COLO829 (cell line): ENCODE measurements at regions not wholly inside any gene's neighbourhood (a gene's known extent, or its start where the extent isn't known, plus 50 kb on each side); places are given as distances from the start of the nearest gene placed in this dataset.
"Not testable (repeated sequence)": the region's sequence is repeated elsewhere in the genome, so short reads cannot be mapped to it uniquely, and the experiment has no call there.

Source experiments
- DNase-seq: peaks from one replicate; pipeline ENCODE4 v3.0.0; 2012; ENCODE audit warnings: low spot score

DNA sequence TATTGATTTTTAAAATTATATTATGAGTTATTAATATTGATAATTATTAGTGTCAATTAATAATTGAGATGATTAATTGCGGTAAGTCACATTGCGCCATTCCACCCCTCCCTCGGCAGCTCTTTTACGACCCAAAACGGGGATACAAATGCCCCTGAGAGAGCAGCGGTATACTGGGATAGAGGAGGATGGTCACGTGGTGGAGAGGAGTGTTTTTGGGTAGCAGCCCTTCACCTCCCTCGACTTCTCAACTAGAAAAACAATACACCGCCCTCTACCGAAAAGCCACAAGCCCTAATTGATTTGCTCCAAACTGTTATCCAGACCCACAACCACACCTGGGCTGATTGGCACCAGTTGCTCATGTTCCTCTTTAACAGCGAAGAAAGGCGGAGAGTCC is 71.0 kb downstream of the DAPL1 start:
- DNase-seq, result not testable (repeated sequence)

DNA sequence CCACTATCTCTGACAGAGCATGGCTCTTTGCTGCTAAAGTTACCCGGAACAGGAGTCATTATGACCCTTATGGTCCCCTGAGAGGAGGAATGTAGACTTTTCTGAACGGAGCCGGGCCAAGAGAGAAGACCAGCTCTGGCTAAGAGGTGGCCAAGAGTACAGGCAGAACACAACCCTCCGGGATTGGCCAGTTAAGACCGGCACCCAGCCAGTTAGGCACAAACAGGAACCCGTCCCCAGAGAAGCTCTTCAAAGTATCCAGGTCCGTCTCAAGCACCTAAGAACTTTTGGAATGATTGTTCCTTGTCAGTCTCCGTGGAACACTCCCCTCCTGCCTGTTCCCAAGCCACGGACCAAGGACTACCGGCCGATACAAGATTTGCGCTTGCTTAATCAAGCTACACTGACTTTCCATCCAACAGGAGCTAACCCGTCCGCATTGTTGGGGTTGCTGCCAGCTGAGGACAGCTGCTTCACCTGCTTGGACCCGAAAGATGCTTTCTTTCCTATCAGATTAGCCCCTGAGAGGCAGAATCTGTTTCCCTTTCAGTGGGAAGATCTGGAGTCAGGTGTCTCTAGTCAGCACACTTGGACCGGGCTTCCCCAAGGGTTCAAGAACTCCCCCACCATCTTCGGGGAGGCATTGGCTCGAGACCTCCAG is 72.5 kb downstream of the DAPL1 start:
- not testable (repeated sequence) for DNase-seq

DNA sequence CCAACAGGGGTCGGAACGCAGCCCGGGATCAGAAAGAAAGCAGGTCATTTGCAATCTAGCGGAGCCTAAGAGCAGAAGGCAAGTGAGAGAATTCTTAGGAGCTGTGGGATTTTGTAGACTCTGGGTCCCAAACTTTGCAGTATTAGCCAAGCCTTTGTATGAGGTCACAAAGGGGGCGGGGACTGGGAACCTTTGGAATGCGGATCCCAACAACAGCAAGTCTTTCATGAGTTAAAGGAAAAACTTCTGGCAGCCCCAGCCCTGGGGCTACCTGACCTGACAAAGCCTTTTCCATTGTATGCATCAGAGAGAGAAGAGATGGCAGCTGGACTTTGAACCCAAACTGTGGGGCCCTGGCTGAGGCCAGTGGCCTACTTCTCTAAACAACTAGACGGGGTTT is 73.3 kb downstream of the DAPL1 start:
- DNase-seq, result not testable (repeated sequence)

DNA sequence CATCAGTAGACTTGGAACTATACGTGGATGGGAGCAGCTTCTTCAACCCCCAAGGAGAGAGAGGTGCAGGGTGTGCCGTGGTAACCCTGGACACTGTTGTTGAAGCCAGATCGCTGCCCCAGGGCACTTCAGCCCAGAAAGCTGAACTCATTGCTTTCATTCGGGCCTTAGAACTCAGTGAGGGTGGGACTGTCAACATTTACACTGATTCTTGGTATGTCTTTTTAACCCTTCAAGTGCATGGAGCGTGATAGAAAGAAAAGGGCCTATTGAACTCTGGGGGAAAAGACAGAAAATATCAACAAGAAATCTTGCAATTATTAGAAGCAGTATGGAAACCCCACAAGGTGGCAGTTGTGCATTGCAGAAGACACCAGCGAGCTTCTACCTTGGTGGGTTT is 74.0 kb downstream of the DAPL1 start:
- DNase-seq, result not testable (repeated sequence)

DNA sequence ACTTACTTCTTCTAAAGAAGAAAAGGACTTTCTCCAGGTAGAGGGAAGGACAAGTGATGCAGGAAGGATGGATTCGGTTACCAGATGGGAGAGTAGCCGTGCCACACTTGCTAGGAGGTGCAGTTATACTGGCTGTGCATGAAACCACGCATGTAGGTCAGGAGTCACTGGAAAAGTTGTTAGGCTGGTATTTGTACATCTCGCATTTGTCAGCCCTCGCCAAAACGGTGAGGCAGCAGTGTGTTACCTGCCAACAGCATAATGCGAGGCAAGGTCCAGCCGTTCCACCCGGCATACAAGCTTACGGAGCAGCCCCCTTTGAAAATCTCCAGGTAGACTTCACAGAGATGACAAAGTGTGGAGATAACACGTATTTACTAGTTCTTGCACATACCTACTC is 74.5 kb downstream of the DAPL1 start:
- DNase-seq, result not testable (repeated sequence)

DNA sequence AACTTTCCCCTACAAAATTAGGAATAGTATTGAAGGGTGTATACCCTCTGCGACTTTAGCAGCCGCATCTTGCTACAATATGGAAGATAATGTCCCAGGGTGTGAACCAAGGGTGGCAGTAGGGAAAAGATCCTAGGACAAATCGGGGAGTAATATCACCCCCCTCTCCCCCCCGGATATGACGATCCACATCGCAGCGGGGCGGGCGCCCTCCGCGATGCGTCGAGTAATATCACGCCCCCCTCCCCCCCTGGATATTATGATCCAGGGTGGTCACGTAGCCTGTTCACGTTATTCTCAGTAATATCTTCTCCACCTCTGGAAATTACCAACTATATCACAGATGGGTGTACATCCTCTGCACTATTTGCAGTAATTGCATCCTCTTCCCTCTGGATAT is 82.9 kb downstream of the DAPL1 start:
- no peak for DNase-seq

DNA sequence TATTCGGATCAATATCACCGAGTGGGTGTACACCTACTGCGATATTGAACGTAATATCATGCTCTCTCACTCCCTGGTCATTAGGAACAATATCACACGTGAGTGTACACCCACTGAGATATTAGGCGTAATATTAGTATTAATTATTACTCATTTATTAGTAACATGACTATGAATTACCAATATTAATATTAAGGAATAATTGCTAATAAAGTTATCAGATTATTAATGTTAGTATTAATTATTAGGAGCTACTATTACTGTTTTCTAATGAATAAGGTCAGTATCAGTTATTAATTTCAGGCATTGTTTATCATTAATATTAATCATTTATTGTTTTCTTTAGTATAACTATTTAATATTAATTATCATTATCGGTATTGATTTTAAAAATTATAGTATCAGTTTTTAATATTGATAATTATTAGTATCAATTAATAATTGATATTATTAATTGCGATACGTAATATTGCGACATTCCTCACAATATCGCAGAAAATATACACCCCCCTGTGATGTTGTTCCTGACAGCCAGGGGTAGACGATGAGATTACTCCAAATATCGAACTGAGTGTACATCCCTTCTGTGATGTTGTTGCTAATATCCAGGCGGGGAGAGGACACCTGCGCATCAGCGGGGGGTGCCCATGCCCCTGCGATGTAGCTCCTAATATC is 84.2 kb downstream of the DAPL1 start:
- no peak for DNase-seq

DNA sequence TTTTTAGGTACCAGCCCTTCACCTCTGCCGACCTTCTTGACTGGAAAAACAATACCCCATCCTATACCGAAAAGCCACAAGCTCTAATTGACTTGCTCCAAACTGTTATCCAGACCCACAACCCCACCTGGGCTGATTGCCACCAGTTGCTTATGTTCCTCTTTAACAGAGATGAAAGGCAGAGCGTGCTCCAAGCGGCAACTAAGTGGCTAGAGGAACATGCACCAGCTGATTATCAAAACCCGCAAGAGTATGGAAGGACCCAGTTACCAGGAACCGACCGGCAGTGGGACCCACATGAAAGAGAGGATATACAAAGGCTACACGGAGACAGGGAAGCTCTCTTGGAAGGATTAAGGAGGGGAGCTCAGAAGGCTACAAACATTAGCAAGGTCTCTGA is 86.1 kb upstream of the TANC1 start:
- DNase-seq, result no peak

DNA sequence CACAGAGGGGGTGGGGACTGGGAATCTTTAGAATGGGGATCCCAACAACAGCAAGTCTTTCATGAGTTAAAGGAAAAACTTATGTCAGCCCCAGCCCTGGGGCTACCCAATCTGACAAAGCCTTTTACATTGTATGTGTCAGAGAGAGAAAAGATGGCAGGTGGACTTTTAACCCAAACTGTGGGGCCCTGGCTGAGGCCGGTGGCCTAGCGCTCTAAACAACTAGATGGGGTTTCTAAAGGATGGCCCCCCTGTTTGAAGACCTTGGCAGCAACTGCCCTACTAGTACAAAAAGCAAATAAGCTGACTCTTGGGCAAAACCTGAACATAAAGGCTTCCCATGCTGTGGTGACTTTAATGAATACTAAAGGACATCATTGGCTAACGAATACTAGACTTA is 83.9 kb upstream of the TANC1 start:
- not testable (repeated sequence) for DNase-seq

DNA sequence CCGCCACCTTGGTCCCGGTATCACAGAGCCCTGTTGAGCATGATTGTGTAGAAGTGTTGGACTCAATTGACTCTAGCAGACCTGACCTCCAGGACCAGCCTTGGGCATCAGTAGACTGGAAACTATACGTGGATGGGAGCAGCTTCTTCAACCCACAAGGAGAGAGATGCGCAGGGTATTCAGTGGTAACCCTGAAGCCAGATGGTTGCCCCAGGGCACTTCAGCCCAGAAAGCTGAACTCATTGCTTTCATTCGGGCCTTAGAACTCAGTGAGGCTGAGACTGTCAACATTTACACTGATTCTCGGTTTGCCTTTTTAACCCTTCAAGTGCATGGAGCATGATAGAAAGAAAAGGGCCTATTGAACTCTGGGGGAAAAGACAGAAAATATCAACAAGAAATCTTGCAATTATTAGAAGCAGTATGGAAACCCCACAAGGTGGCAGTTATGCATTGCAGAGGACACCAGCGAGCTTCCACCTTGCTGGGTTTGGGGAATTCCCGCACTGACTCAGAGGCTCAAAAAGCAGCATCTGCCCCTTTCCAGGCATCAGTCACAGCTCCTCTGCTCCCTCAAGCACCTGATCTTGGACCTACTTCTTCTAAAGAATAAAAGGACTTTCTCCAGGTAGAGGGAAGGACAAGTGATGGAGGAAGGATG is 83.3 kb upstream of the TANC1 start:
- not testable (repeated sequence) for DNase-seq

DNA sequence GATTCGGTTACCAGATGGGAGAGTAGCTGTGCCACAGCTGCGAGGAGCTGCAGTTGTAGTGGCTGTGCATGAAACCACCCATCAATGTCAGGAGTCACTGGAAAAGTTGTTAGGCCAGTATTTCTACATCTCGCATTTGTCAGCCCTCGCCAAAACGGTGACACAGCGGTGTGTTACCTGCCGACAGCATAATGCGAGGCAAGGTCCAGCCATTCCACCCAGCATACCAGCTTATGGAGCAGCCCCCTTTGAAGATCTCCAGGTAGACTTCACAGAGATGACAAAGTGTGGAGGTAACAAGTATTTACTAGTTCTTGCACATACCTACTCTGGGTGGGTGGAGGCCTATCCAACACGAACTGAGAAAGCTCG is 82.8 kb upstream of the TANC1 start:
- DNase-seq, result not testable (repeated sequence)

DNA sequence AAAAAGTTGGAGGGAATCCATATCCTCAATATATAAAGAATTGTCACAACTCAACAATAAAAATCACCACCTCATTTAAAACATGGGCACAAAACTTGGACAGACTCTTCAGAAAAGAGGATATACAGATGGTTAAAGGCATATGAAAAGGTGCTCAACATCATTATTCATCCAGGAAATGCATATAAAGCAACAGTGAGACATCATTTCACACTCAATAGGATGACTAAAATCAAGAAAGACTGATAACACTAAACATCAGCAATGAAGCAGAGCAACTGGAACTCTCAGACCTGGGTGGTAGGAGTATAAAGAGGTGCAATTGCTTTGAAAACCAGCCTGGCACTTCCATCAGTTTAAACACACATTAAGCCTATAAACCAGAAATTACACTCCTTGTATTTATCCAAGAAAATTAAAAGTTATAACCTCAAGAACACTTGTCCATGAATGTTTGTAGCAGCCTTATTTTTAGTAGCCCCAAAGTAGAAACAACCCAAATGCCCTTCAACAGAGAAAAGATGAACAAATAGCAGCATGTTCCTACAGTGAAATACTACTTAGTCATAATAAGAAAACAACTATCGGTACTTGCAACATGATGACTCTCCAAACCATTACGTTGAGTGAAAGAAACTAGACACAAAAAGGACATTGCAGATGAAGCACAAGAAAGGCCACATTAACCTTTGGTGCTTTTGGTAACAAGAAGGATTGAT is 79.1 kb upstream of the TANC1 start:
- no peak for DNase-seq

DNA sequence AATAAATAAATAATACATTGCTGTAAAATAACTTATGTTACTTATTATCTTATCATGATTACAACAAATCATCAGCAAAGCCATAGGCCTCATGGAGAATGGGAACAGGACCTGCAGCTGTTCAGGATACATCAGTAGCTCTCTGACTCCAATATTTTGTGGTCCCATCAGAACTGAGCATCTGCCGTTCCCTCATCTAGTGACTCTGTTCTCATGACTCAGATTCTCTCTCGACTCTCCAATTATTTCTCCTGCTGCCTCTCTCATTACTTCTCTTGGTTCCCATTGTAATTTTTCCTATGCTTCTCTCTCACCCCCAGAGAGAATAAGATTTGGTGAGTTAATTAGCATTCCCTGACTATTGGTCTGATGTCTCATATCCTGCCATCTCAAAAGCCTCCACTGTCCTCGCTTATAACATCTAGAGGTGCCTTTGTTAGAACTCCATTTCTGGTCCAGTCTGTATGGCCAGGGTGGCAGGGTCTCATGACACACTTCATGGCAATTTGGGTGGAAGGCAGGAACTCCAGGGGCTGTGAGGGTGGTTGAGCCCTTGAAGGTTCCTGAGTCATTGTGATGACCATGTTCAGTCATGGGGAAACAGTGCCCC is 78.0 kb upstream of the TANC1 start:
- peak; percentile 58 for DNase-seq

DNA sequence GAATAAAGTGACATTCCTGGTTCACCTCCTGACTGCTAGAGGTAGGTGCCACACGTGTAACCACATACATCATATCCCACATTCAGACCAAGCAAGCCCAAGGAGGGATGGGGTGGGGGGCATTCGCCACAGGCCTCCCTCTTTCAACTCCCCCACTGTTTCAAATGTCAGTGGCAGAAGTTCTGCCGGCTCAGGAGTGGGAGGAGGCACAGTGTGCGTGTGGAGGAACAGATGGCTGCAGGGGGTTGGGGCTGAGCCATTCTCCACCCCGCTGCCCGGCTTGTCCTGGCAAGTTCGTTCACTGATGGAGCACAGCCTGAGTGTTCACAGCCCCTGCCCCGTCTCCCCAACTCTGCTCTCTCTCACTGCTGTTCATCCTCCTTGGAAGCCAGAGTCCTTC is 75.4 kb upstream of the TANC1 start:
- DNase-seq, result no peak

DNA sequence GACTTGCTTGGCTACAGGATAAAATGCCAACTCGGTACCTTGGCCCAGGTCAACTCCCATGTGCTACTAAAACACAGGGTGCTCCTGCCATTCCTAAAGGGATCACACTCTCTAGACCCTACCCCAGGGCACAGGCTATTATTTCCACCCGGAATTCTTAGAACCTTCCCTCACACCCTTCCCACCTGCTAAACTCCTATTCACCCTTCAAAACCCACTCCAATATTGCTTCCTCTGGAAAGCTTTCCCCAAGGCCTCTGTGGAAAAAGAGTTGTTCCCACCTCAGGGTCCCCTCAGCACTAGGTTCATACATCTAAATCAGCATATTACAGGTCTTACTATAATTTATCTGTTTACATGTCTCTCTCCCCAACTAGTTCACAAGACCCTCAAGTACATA is 75.0 kb upstream of the TANC1 start:
- no peak for DNase-seq

DNA sequence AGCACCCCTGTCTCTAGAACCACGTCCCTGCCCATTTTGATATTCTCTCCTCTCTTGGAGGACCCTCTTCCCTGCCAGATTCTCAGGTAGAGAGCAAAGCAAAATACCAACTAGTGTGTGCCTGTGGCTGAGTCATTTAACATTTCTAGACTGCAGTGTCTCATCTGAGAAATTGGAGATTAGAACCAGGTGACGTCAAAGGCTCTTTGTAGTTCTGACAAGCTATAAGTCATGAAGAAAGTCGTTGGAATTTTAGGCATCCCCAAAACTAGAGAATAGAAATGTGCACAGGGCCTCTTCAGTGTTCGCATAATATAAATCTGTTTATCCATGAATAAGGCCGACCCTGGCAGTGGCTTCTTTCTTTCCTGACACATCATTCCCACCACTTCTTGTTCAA is 74.4 kb upstream of the TANC1 start:
- DNase-seq, result peak; percentile 26

DNA sequence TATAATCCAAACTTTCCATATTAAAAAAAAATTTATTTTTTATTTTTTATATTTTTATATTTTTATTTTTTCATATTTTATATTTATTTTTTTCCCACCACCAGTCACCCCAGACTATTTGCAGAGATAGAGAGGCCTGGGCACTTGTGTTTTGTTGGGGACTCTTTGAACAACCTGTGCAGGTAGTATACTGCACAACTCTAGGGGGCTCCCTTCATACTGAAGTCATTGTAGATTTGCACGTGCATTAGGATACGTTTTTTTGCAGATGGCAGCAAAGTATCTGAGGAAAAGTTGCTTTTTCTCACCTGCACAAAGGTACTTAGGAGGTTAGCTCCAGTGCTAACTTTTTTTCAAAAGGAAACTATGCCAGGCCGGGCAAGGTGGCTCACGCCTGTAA is 73.9 kb upstream of the TANC1 start:
- DNase-seq, result no peak

DNA sequence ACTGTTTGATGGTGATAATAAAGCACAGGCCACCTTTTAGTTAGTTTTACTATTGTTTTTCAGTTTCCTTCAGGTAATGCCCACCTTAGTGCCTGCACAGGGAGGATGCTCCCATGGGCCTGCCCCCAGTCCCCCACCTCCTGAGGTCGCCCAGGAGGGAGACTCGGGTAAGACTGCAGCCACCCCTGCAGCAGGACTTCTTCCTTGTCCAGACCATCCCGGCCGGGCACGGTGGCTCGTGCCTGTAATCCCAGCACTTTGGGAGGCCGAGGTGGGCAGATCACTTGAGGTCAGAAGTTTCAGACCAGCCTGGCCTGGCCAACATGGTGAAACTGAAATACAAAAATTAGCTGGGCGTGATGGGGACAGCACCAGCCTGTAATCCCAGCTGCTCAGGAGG is 68.1 kb upstream of the TANC1 start:
- no peak for DNase-seq

DNA sequence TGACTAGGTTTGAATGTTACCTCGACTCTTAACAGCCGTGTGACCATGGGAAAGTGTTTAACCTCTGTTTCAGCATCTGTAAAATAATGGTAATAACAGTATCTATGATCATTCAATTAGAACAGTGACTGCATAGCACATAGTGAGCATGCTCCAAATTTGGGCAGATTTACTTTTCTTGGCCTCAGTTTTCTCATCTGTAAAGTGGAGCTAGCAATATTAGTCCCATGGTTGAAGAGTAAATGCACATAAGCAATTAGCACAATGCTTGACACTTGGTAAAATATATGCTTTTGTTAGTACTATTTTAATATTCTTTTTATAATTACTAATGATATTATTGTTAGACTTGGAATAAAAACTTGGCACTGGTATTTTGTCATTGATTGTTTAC is 66.4 kb upstream of the TANC1 start:
- no peak for DNase-seq

DNA sequence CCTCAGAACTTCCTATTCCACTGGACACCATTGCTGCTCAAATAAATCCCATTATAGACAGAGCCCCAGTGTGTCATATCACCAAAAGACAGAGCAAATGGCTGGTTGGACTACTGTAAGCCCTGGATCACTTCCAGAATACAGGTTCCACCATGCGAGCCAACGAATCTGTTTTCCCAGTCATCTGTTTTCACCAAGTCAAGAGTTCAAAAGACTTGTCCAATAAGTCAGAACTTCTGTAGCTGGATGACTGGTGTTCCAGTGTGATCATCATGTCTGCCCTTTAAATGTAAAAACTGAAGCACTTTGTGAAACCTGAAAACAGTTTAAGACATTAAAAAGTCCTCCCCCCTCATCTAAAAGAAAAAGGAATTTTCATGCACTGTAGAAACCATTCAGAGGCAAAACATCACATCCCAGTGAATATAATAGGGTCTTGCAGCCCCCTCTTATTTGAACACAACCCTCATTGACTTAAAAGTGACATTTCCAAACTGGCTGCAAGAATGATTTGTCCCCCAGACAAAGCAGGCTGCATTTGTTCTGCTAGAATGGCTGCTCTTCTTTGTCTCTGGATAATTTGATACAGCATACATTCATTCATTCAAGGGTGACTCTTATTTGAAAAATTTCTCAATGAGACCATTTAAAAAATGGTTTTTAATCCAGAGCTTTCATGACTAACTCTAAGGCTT is 64.6 kb upstream of the TANC1 start:
- peak; percentile 65 for DNase-seq

DNA sequence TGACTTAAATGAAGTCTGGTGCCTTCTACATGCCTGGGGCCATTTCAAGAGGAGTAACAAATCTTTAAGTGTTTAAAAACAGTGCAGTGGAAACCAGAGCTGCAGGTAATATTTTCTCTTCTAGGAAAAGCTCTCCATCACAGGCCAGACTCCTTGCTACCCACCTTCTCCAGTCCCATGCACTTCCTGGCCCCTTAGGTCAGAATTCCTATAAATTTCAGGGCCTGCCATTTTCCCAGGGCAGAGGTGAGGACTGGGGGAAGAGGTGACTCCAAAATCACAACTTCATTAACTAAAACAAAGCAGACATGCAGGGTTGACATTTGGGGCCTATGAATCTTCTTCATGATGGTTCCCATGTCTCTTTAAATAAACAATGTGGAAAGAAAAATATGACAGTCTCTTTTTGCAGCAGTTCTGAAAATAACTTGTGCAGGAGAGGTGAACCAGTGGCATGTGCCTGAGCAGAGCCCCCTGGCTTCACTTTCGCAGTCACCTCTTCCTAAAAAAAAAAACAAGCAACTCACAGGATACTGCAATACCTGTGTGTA is 63.7 kb upstream of the TANC1 start:
- DNase-seq, result peak; percentile 28

DNA sequence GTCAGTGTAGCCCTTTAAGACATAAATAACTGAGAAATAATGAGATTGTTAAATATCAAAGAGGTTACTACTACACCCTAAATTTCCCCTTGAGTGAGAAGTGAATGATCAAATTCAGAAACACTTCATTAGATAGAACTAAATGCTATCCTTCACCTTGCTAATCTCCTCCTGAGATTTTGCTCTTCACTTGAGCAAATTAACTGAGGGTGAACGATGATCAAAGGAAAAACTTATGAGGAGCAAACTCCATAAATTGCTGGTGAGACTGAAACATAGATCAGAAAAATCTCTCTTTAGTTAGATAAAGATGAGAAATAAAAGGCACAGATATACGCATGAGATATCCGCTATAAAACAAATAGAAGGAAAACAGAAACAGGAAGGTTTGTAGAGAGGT is 63.1 kb upstream of the TANC1 start:
- no peak for DNase-seq
